B cell (primary cell): ENCODE measurements at regions not wholly inside any gene's neighbourhood (a gene's known extent, or its start where the extent isn't known, plus 50 kb on each side); places are given as distances from the start of the nearest gene placed in this dataset.

Experiments used
- ATAC-seq: fragments of 200-7000 bp; cut with Tn5 transposase; one replicate; pipeline ENCODE4 v1.10.0; 2021; ENCODE audit warnings: low read depth, mild to moderate bottlenecking, moderate number of reproducible peaks, moderate library complexity
- CTCF ChIA-PET: fragments of 350-600 bp; sonication (Branson Sonifier 250); formaldehyde crosslinking; loops from one replicate; lab custom pipeline; 2021; ENCODE audit warnings: antibody characterized with exemption, inconsistent platforms; lab: Charles Lee
- POLR2A ChIA-PET: fragments of 350-600 bp; sonication (Branson Sonifier 250); formaldehyde crosslinking; loops from one replicate; lab custom pipeline; 2021; ENCODE audit warnings: antibody characterized with exemption; lab: Charles Lee
- DNase-seq: peaks from one replicate; pipeline ENCODE4 v3.0.0; 2013
- H2AFZ ChIP-seq: 2 replicates; pipeline ENCODE4 v1.6.1; 2012; ENCODE audit warnings: mild to moderate bottlenecking, low read depth, low read length; ENCODE audit not compliant: insufficient read depth, poor library complexity, severe bottlenecking
- H3K27ac ChIP-seq, 2 donors: 1 replicate in 1 of 2; 2 replicates in 1 of 2; pipeline ENCODE4 v1.5.1; 2012 to 2013; ENCODE audit warnings: low read length in 2 of 2, mild to moderate bottlenecking in 2 of 2, moderate library complexity in 1 of 2
- H3K27me3 ChIP-seq, 4 experiments: fragments of 200-600 bp in 1 of 4; sonication (generic) in 1 of 4; replicated peaks in 1 of 4; 1 replicate in 2 of 4; 2 replicates in 2 of 4; pipeline versions ENCODE4 v1.6.1 to v1.7.0; 2013 to 2016; ENCODE audit warnings: low read length in 3 of 4, mild to moderate bottlenecking in 2 of 4, mixed read lengths in 1 of 4, moderate library complexity in 1 of 4; ENCODE audit not compliant: insufficient read depth in 4 of 4, control insufficient read depth in 3 of 4; ENCODE audit errors: control extremely low read depth in 1 of 4
- H3K36me3 ChIP-seq, 2 experiments: replicated peaks in 1 of 2; 1 replicate in 1 of 2; 2 replicates in 1 of 2; pipeline versions ENCODE4 v1.6.1 to v1.7.1; 2013; ENCODE audit warnings: low read length in 1 of 2; ENCODE audit not compliant: insufficient read depth in 2 of 2, control insufficient read depth in 1 of 2; ENCODE audit errors: control extremely low read depth in 1 of 2, extremely low read depth in 1 of 2
- H3K4me1 ChIP-seq, 2 donors: fragments of 200-600 bp in 1 of 2; sonication (generic) in 1 of 2; 1 replicate in 1 of 2; 2 replicates in 1 of 2; pipeline versions ENCODE4 v1.5.1 to v1.6.1; 2013 to 2017; ENCODE audit warnings: low read length in 2 of 2; ENCODE audit not compliant: control insufficient read depth in 2 of 2, insufficient read depth in 2 of 2
- H3K4me2 ChIP-seq: replicated peaks from 2 replicates; pipeline ENCODE3; 2012; ENCODE audit warnings: mild to moderate bottlenecking, low read depth, low read length; ENCODE audit not compliant: poor library complexity, severe bottlenecking
- H3K4me3 ChIP-seq, 5 experiments: fragments of 200-600 bp in 1 of 5; sonication (generic) in 1 of 5; 1 replicate in 3 of 5; 2 replicates in 2 of 5; pipeline versions ENCODE4 v1.5.1 to v1.7.0; 2011 to 2016; ENCODE audit warnings: low read length in 4 of 5, mild to moderate bottlenecking in 4 of 5, low read depth in 2 of 5, control low read depth in 1 of 5, moderate library complexity in 1 of 5; ENCODE audit not compliant: insufficient read depth in 1 of 5; ENCODE audit errors: control extremely low read depth in 1 of 5, extremely low read depth in 1 of 5
- H3K79me2 ChIP-seq: fragments of 200-600 bp; sonication (generic); one replicate; pipeline ENCODE4 v1.6.0; 2016; ENCODE audit warnings: low read length; ENCODE audit not compliant: control insufficient read depth, insufficient read depth
- H3K9ac ChIP-seq: fragments of 200-600 bp; sonication (generic); 2 replicates; pipeline ENCODE4 v1.6.1; 2017; ENCODE audit warnings: mild to moderate bottlenecking, low read length, moderate library complexity
- H3K9me3 ChIP-seq, 3 donors: one replicate each; pipeline versions ENCODE4 v1.6.1 to v1.7.1; 2013; ENCODE audit warnings: low read length in 2 of 3; ENCODE audit not compliant: control insufficient read depth in 2 of 3, insufficient read depth in 1 of 3; ENCODE audit errors: control extremely low read depth in 1 of 3
- H4K20me1 ChIP-seq: 2 replicates; pipeline ENCODE4 v1.6.0; 2012; ENCODE audit warnings: mild to moderate bottlenecking, low read length; ENCODE audit not compliant: insufficient read depth, control insufficient read depth, poor library complexity, severe bottlenecking
- H3K27ac Mint-ChIP-seq: one replicate; pipeline ENCODE4 v1.8.0; 2021; ENCODE audit warnings: mixed read lengths
- H3K27me3 Mint-ChIP-seq: one replicate; pipeline ENCODE4 v1.8.0; 2021; ENCODE audit warnings: mixed read lengths
- H3K4me1 Mint-ChIP-seq: one replicate; pipeline ENCODE4 v1.8.0; 2021; ENCODE audit warnings: mixed read lengths
- H3K4me3 Mint-ChIP-seq: one replicate; pipeline ENCODE4 v1.8.0; 2021; ENCODE audit warnings: mixed read lengths
- H3K9me3 Mint-ChIP-seq: one replicate; pipeline ENCODE4 v1.8.0; 2022; ENCODE audit warnings: mixed read lengths; ENCODE audit not compliant: insufficient read depth
- EZH2 ChIP-seq: IDR thresholded peaks from 2 replicates; pipeline ENCODE4 v1.6.1; 2012; ENCODE audit warnings: borderline replicate concordance, low read depth, mild to moderate bottlenecking, moderate library complexity, low read length; ENCODE audit not compliant: insufficient read depth, poor library complexity, severe bottlenecking
- WGBS: methylation state at CpG from one replicate; pipeline ENCODE4 v1.1.5; 2013; ENCODE audit warnings: missing lambda C conversion rate; ENCODE audit not compliant: insufficient coverage; 5-methylcytosine and 5-hydroxymethylcytosine counted together
- intact Hi-C: fragments of 100-400 bp; cut with micrococcal nuclease; formaldehyde crosslinking; loops from one replicate; pipeline ENCODE4 v1.10.0; 2022
- TF ChIP-seq, protein P1 (sequence below): fragments of 200-600 bp; IDR thresholded peaks from one replicate; pipeline ENCODE4 v1.8.0; 2022; ENCODE audit warnings: antibody characterized with exemption, mild to moderate bottlenecking

DNA sequence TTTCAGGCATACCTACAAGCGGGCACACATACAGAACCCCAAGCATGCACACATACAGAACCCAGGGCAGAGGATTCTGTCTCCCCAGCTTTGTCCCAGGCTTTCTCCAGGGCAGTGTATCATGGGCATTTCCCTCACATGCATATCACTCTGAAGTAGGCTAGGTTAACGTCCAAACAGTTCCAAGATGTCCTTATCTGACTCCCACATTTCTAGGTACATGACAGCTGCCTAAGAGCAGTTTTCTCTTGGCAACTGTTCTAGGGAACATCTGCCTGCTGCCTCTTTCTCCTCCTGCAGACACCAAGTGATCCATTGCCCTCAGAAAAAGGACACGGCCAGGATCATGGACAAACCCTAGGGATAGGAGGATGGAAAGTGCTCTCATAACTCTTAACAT lies 84.9 kb upstream of the NR3C1 start:
- H3K27me3 ChIP-seq = no peaks in the 10 kb centered on the region
- Mint-ChIP-seq H3K4me3 (no peak overlapping the region), H3K9me3 (peaks cover 6% of the 10 kb centered on the region), H3K27ac (no peak overlapping the region), H3K4me1 (no peaks in the 10 kb centered on the region), H3K27me3 (no peaks in the 10 kb centered on the region)
- H3K4me1 ChIP-seq = no peaks in the 10 kb centered on the region
- no peak overlapping the region for H3K9ac ChIP-seq
- H3K4me3 ChIP-seq = no peak overlapping the region
- ChIA-PET CTCF (no interaction called here), POLR2A (no interaction called here)
- no peak overlapping the region for H2AFZ ChIP-seq
- WGBS = 100% methylated on average over 2 of the region's 3 CpGs
- no peaks in the 10 kb centered on the region for H3K79me2 ChIP-seq
- no peak for TF ChIP-seq EZH2
- TF ChIP-seq, protein P1, sequence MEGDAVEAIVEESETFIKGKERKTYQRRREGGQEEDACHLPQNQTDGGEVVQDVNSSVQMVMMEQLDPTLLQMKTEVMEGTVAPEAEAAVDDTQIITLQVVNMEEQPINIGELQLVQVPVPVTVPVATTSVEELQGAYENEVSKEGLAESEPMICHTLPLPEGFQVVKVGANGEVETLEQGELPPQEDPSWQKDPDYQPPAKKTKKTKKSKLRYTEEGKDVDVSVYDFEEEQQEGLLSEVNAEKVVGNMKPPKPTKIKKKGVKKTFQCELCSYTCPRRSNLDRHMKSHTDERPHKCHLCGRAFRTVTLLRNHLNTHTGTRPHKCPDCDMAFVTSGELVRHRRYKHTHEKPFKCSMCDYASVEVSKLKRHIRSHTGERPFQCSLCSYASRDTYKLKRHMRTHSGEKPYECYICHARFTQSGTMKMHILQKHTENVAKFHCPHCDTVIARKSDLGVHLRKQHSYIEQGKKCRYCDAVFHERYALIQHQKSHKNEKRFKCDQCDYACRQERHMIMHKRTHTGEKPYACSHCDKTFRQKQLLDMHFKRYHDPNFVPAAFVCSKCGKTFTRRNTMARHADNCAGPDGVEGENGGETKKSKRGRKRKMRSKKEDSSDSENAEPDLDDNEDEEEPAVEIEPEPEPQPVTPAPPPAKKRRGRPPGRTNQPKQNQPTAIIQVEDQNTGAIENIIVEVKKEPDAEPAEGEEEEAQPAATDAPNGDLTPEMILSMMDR = no peak
- ATAC-seq (no peak), DNase-seq (no peak)
- no peaks in the 10 kb centered on the region for H3K9me3 ChIP-seq
- H3K36me3 ChIP-seq = no peaks in the 10 kb centered on the region
- no peak overlapping the region for H3K4me2 ChIP-seq
- intact Hi-C loops = no loop called here
- H4K20me1 ChIP-seq = no peaks in the 10 kb centered on the region
- H3K27ac ChIP-seq = no peak overlapping the region

DNA sequence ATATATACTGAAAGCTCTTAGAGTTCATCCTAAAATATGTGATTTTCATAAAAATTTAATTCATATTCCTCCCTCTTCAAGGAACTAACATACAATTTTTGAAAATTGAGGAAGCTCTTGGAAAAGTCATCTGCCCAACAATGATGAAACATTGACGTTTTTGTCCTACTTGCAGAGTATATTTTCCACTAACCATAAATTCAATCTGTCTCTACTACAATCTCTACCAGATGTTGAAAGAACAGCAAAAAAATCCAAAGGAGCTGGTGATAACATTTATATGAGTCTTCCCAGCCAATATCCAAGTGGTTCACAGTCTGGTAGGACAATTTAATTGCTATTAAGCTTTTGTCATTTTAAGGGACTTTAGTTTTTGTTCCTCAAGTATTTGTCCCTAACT lies 81.1 kb upstream of the NR3C1 start:
- H3K4me2 ChIP-seq = no peak overlapping the region
- ChIA-PET CTCF (no interaction called here), POLR2A (no interaction called here)
- no peaks in the 10 kb centered on the region for H3K27me3 Mint-ChIP-seq
- WGBS = no CpG with 5 or more reads among the region's 1 CpG
- no peak overlapping the region for H2AFZ ChIP-seq
- no peak overlapping the region for H3K4me3 Mint-ChIP-seq
- no peaks in the 10 kb centered on the region for H3K9me3 ChIP-seq
- H3K79me2 ChIP-seq = no peaks in the 10 kb centered on the region
- no peaks in the 10 kb centered on the region for H3K4me1 ChIP-seq
- H3K27me3 ChIP-seq = no peaks in the 10 kb centered on the region
- intact Hi-C loops = no loop called here
- H4K20me1 ChIP-seq = no peaks in the 10 kb centered on the region
- DNase-seq (no peak), ATAC-seq (no peak)
- no peak overlapping the region for H3K9ac ChIP-seq
- no peaks in the 10 kb centered on the region for H3K4me1 Mint-ChIP-seq
- TF ChIP-seq, protein P1 = no peak
- TF ChIP-seq EZH2 = no peak
- H3K4me3 ChIP-seq = no peak overlapping the region
- no peak overlapping the region for H3K27ac ChIP-seq
- H3K27ac Mint-ChIP-seq = no peak overlapping the region
- no peaks in the 10 kb centered on the region for H3K9me3 Mint-ChIP-seq
- no peaks in the 10 kb centered on the region for H3K36me3 ChIP-seq
